Hindlimb muscle (tissue), 1 donor: ENCODE measurements at regions not wholly inside any gene's neighbourhood (a gene's known extent, or its start where the extent isn't known, plus 50 kb on each side); places are given as distances from the start of the nearest gene placed in this dataset.

Experiments used
- DNase-seq: peaks from one replicate; pipeline ENCODE4 v3.0.0-alpha.2; 2013

GRCh38 chr3:73681610-73682009, 56.9 kb upstream of the PDZRN3 start:
- DNase-seq: no peak

GRCh38 chr3:73681198-73681597, 56.5 kb upstream of the PDZRN3 start:
- no peak for DNase-seq

DNA sequence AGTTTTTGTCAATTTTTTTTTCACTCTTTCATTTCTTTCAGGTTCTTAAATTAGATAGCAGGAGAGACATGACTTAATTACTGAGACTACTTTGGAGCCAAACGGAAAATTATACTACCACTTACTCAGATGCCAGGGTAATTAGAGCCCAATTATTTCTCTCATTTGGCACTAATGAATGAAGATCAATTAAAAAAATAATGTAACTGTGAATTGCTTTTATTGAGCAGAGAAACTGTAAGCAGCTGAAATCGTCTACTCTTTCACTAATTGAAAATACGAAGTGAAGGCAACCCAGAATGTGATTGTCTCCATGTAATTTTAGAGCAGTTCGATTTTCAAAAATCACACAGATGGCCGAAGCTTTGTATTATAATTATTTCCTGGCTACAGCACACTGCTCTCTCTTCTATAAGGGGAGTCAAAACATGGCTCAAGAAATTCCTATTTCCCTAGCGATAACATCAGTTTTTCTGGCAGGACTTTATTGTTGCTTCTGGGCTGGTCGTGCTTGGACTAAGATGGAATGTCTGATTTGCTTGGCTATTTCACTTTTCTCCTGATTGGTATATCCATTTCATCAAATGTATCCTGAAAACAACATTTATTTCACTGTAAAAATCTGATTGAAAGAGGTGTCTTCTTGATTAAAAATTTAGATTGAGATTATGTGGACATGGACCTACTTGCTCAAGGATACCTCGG, 55.8 kb upstream of the PDZRN3 start:
- no peak for DNase-seq

DNA sequence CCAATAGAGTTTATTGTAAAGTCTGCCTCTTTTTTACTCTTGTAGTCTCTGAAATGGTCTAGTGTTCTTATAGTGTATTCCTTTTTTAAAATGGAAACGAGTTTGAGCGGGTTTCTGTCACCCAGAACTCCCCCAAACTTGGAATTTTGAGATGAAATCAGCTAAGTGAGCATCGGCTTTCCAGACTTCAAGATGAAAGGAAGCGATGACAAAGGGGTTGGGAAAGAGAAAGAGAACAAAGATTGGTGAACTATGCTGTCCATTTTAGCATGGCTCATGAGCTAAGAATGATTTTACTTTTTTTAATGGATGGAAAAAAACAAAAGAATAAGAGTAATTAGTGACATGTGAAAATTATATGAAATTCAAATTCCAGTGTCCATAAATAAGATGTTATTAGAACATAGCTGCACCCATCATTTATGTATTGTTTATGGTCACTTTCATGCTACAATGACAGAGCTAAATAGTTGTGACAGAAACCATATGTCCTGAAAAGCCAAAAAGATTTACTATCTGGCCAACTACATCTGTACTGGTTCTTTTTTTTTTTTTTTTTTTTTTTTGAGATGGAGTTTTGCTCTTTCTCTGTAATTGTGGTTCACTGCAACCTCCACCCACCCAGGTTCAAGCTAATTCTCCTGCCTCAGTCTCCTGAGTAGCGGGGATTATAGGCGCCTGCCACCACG, 52.7 kb upstream of the PDZRN3 start:
- DNase-seq: no peak
